C4-2B (cell line): ENCODE measurements at regions not wholly inside any gene's neighbourhood (a gene's known extent, or its start where the extent isn't known, plus 50 kb on each side); places are given as distances from the start of the nearest gene placed in this dataset.

Source experiments
- CTCF ChIP-seq: fragments of 450-650 bp; conservative IDR thresholded peaks from 2 replicates; pipeline ENCODE4 v1.5.1; 2017; ENCODE audit warnings: mild to moderate bottlenecking
- ZFX ChIP-seq: fragments of 450-650 bp; IDR thresholded peaks from 2 replicates; pipeline ENCODE4 v1.6.1; 2017

- TF ChIP-seq CTCF (no peak), ZFX (no peak)
Measured at GRCh38 chr2:199594443-199594842, 136.7 kb upstream of the SATB2 start.
